WERI-Rb-1 (cell line): ENCODE measurements at regions not wholly inside any gene's neighbourhood (a gene's known extent, or its start where the extent isn't known, plus 50 kb on each side); places are given as distances from the start of the nearest gene placed in this dataset.

Source experiments
- DNase-seq: peaks from one replicate; pipeline ENCODE4 v3.0.0-alpha.2; 2020
- H3K27ac ChIP-seq: fragments of 250-450 bp; sonication (Bioruptor Pico); 2 replicates; pipeline ENCODE4 v1.5.1; 2020; ENCODE audit warnings: mild to moderate bottlenecking, moderate library complexity
- H3K27me3 ChIP-seq: fragments of 250-450 bp; sonication (Bioruptor Pico); 2 replicates; pipeline ENCODE4 v1.5.1; 2021; ENCODE audit warnings: mild to moderate bottlenecking, low read depth, moderate library complexity; ENCODE audit not compliant: insufficient read depth, severe bottlenecking
- H3K36me3 ChIP-seq: fragments of 250-450 bp; sonication (Bioruptor Pico); 2 replicates; pipeline ENCODE4 v1.5.1; 2020; ENCODE audit warnings: mild to moderate bottlenecking, moderate library complexity
- H3K4me3 ChIP-seq: 2 replicates; pipeline ENCODE4 v1.5.1; 2011; ENCODE audit warnings: low read depth, mild to moderate bottlenecking, control low read depth, low read length
- H3K9me3 ChIP-seq: fragments of 250-450 bp; sonication (Bioruptor Pico); 2 replicates; pipeline ENCODE4 v1.5.1; 2021; ENCODE audit warnings: mild to moderate bottlenecking, moderate library complexity; ENCODE audit not compliant: severe bottlenecking
- CTCF ChIP-seq: IDR thresholded peaks from 2 replicates; pipeline ENCODE4 v1.5.1; 2011; ENCODE audit warnings: low read depth, mild to moderate bottlenecking, control low read depth, inconsistent platforms, low read length

DNA sequence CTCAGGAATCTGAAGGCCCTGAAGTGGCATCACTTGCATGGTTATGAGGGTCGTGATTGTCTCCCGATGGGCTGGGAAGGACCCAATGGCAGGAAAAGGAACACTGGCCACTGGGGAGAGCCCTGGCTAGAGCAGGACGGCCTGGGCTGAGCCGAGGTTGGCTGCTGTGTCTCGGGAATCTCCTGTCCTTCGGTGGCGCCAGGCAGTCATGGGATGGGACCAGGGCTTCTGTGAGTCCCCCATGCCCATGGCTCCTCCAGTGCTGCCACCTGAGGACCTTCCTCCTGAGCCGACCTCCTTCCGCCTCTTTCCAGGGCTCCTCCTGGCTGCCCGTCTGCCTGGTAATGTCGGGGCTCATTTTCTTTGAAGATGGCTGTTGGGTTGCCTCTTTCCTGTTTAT, 1394.0 kb downstream of the BRD1 start:
- Histone ChIP-seq H3K27me3 (no peaks in the 10 kb centered on the region), H3K27ac (no peak overlapping the region), H3K9me3 (no peaks in the 10 kb centered on the region), H3K36me3 (no peaks in the 10 kb centered on the region), H3K4me3 (no peak overlapping the region)
- DNase-seq = no peak
- TF ChIP-seq CTCF = no peak

DNA sequence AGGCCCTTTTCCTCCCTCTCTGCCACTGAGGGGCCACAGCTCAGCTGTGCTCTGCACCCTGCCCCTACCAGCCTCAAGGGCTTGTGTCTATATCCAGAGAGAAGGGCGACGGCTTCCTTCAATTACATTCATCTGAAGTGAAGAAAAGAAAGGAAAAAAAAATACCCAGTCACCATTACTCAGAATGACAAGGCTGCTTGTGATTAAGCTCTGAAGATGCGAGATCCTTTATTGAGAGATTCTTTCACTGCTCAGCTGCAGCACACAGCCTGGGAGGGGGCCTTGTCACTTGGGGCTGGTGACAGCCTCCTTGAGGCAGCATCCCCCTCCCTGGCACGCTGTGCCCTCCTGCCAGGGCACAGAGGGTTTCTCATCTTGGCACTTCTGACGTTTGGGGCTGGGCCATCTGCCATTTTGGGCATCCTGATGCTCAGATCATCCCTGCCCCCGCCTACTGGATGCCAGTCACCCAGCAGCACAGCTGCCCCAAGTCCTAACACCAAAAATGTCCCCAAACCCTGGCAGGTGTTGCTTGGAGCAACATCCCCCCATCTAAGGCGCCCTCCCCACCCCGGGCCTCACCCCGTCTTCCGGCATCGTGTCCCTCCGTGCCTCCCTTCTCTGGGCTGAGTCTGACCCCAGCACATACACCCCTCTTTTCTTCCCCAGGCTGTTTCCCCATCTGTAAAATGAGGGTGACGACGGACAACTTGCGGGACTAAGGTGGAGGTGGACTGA, 1394.7 kb downstream of the BRD1 start:
- no peak for DNase-seq
- no peaks in the 10 kb centered on the region for H3K36me3 ChIP-seq
- no peaks in the 10 kb centered on the region for H3K9me3 ChIP-seq
- no peak overlapping the region for H3K4me3 ChIP-seq
- H3K27ac ChIP-seq = no peak overlapping the region
- no peaks in the 10 kb centered on the region for H3K27me3 ChIP-seq
- TF ChIP-seq CTCF = no peak

DNA sequence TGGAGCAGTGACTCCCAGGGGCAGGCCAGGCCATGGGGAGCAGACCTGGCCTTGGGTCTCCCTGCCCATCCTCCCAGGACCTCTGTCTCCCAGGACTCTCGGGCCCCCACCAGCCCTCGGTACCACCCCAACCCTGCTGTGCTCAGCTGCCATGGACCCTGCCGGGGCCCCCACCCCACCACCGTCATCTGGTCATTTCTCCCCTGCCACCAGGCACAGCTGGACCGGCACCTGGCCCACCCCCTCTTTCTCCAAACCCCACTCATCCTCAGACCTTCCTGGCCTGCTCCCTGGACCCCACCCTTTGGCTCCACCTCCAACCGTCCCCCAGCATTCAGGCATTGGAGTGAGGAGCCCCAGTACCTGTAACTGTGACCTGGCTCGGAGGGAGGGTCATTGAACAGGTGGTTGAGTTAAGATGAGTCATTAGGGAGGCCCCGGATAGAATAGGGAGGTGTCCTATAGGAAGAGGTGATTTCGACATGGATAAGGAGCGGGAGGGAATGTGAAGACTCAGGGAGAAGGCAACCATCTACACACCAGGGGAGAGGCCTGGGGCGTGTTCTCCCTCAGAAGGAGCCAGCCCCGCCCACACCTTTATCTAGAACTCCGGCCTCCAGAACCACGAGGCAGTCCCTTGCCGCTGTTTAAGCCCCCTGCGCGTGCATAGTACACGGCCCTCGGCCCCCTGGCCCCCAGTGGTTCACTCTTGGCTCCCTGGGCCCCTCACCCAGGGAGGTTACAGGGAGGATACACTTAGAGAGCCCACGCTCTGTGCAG, 1395.9 kb downstream of the BRD1 start:
- Histone ChIP-seq H3K9me3 (no peaks in the 10 kb centered on the region), H3K27me3 (no peaks in the 10 kb centered on the region), H3K4me3 (no peak overlapping the region), H3K36me3 (no peaks in the 10 kb centered on the region), H3K27ac (no peak overlapping the region)
- DNase-seq = no peak
- TF ChIP-seq CTCF = no peak

DNA sequence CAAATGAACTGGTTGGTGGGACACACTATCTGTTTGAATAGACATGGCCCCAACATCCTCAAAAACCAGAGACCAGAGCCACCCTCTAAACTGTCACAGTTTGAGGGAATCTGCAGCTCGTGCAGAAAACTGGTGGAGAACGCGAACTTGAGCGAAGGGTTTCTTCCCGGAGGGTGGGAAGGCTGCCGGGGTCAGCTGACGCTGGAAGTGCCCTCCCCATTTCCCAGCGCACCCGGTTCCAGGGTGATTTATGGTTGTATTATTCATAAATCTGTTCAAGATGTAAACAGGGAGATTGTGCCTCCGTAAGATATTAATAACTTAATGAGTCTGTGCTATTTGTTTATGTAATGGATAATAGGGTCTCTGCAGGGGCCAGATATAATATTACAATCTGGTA, 1396.7 kb downstream of the BRD1 start:
- DNase-seq = no peak
- H3K27ac ChIP-seq = no peak overlapping the region
- H3K4me3 ChIP-seq = no peak overlapping the region
- H3K27me3 ChIP-seq = no peaks in the 10 kb centered on the region
- H3K36me3 ChIP-seq = no peaks in the 10 kb centered on the region
- H3K9me3 ChIP-seq = no peaks in the 10 kb centered on the region
- TF ChIP-seq CTCF = no peak

DNA sequence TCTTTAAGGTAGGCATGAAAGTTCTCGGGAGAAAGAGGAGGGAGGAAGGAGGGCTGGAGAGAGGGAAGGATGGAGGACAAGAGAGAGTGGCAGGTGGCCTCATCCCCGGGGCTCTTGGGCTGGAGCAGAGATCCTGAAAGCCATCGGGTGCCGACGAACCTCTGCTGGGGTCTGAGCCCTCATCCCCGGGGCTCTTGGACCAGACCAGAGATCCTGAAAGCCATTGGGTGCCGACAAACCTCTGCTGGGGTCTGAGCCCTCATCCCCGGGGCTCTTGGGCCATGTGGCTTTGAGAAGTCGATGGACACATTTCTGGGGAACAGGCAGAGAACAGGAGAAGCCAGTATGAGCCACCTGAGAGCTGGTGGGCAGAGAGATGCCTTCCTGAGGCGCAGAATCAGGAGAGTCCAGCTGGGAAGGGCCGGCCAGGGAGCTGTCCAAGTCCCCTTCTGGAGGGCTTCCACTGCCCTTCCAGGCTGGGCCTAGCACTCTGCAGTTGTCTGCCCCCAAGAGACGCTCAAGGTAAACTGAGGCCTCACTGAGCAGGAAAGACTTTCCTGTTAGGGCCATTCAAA, 1398.1 kb downstream of the BRD1 start:
- H3K27me3 ChIP-seq = no peaks in the 10 kb centered on the region
- H3K9me3 ChIP-seq = no peaks in the 10 kb centered on the region
- no peak overlapping the region for H3K4me3 ChIP-seq

More for the DNA sequence above, 1398.1 kb downstream of the BRD1 start:
- TF ChIP-seq CTCF = no peak
- H3K27ac ChIP-seq = no peak overlapping the region
- no peak for DNase-seq
- no peaks in the 10 kb centered on the region for H3K36me3 ChIP-seq
